ENCODE measurements at regions not wholly inside any gene's neighbourhood (a gene's known extent, or its start where the extent isn't known, plus 50 kb on each side); places are given as distances from the start of the nearest gene placed in this dataset.
A peak's percentile ranks its signal among the peaks of the same experiment; 100 is the strongest.

DNA sequence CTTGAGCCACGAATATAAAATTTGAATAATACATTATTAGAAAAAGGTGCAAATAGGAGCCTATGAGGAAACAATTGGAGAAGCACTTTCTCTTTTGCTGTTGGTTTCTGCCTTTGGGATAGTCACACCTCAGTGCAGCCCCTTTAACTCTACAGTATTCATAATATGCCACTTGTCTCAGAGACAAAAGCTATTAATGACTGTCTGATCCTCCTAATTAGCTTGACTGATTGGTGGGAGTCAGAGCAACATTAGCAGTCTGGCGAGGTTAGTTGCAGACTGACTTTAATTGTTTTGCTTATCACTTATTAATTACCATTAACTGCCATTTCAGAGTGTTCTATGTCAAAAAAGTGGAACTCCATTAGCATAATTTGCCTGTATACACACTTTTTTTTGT, 225.0 kb upstream of the ARHGEF26 start:
- DNase-seq (ENCODE audit: low read depth) = no peak
- no peak overlapping the region for H3K9ac ChIP-seq (ENCODE audit: low read length)
- no peaks in the 10 kb centered on the region for H3K27me3 ChIP-seq (replicated peaks; ENCODE audit: control insufficient read depth, insufficient read depth, low read length)
- no peaks in the 10 kb centered on the region for H3K9me3 ChIP-seq (ENCODE audit: control insufficient read depth, low read length)
- H3K36me3 ChIP-seq (ENCODE audit: control insufficient read depth, insufficient read depth, low read length, severe bottlenecking) = no peaks in the 10 kb centered on the region
- no peak overlapping the region for H3K4me3 ChIP-seq (ENCODE audit: low read length)
- H3K4me1 ChIP-seq (ENCODE audit: control insufficient read depth, insufficient read depth, low read length) = no peaks in the 10 kb centered on the region

DNA sequence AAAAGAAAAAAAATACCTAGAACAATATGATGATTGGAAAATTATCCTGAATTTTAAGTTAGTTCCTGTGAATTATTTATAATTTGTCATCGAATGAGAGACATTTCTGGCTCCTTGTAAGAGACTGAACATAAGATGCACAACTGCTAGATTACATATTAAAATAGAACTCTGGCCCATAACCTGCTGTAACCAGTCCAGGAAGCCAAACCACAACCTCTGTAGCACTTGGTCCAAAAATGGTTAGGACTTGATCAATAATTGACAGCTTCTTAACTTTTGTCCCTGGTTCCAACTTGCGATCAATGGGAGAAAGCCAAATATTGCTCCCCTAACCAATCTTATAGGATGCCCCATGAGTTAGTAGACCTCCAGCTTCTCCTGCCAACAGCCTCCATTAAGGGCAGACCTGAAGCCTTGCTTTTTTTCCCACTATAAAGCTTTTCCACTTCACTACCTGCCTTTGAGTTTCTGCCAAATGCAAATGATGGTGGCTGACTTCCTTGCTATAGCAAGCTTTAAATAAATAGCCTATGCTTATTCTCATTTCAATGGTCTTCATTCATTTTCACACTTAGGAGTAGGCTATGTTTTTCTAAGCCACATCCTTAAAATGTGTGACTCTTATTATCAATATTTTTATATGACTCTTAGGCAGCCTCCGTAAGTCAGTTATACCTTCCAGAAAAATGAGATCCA, 224.0 kb upstream of the ARHGEF26 start:
- Histone ChIP-seq H3K27me3 (replicated peaks; ENCODE audit: control insufficient read depth, insufficient read depth, low read length) (no peaks in the 10 kb centered on the region), H3K9ac (ENCODE audit: low read length) (no peak overlapping the region), H3K4me3 (ENCODE audit: low read length) (no peak overlapping the region), H3K9me3 (ENCODE audit: control insufficient read depth, low read length) (no peaks in the 10 kb centered on the region), H3K4me1 (ENCODE audit: control insufficient read depth, insufficient read depth, low read length) (no peaks in the 10 kb centered on the region), H3K36me3 (ENCODE audit: control insufficient read depth, insufficient read depth, low read length, severe bottlenecking) (no peaks in the 10 kb centered on the region)
- DNase-seq (ENCODE audit: low read depth) = no peak

DNA sequence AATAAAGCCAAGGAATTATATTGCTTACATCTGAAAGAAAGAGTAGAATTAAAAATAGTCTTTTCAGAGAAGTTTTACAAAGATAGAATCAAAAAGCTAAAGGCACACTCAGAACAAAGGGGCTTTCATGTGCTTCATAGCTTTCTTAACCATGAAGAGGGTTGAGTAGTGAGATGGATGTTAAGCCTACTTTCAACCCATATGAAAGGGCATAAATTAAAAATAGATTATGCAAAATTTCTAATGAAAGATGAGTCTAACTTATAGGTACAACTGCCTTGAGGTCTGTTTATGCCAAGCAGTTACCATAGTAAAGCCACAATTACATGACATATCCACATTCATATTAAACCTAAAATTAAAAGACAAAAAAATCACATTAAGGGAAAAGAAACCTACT, 223.3 kb upstream of the ARHGEF26 start:
- Histone ChIP-seq H3K9ac (ENCODE audit: low read length) (no peak overlapping the region), H3K27me3 (replicated peaks; ENCODE audit: control insufficient read depth, insufficient read depth, low read length) (no peaks in the 10 kb centered on the region), H3K4me1 (ENCODE audit: control insufficient read depth, insufficient read depth, low read length) (no peaks in the 10 kb centered on the region), H3K36me3 (ENCODE audit: control insufficient read depth, insufficient read depth, low read length, severe bottlenecking) (no peaks in the 10 kb centered on the region), H3K9me3 (ENCODE audit: control insufficient read depth, low read length) (no peaks in the 10 kb centered on the region), H3K4me3 (ENCODE audit: low read length) (no peak overlapping the region)
- DNase-seq (ENCODE audit: low read depth) = no peak

- no peaks in the 10 kb centered on the region for H3K4me1 ChIP-seq (ENCODE audit: control insufficient read depth, insufficient read depth, low read length)
- H3K9me3 ChIP-seq (ENCODE audit: control insufficient read depth, low read length) = no peaks in the 10 kb centered on the region
- no peaks in the 10 kb centered on the region for H3K27me3 ChIP-seq (replicated peaks; ENCODE audit: control insufficient read depth, insufficient read depth, low read length)
- H3K36me3 ChIP-seq (ENCODE audit: control insufficient read depth, insufficient read depth, low read length, severe bottlenecking) = no peaks in the 10 kb centered on the region
- DNase-seq (ENCODE audit: low read depth) = no peak
- H3K9ac ChIP-seq (ENCODE audit: low read length) = no peak overlapping the region
- no peak overlapping the region for H3K4me3 ChIP-seq (ENCODE audit: low read length)
Measured at GRCh38 chr3:153901152-153901551, 220.0 kb upstream of the ARHGEF26 start.

GRCh38 chr3:153901991-153902390, 219.2 kb upstream of the ARHGEF26 start:
- Histone ChIP-seq H3K27me3 (replicated peaks; ENCODE audit: control insufficient read depth, insufficient read depth, low read length) (no peaks in the 10 kb centered on the region), H3K36me3 (ENCODE audit: control insufficient read depth, insufficient read depth, low read length, severe bottlenecking) (no peaks in the 10 kb centered on the region), H3K9me3 (ENCODE audit: control insufficient read depth, low read length) (no peaks in the 10 kb centered on the region), H3K9ac (ENCODE audit: low read length) (no peak overlapping the region), H3K4me3 (ENCODE audit: low read length) (no peak overlapping the region), H3K4me1 (ENCODE audit: control insufficient read depth, insufficient read depth, low read length) (no peaks in the 10 kb centered on the region)
- DNase-seq (ENCODE audit: low read depth) = no peak

DNA sequence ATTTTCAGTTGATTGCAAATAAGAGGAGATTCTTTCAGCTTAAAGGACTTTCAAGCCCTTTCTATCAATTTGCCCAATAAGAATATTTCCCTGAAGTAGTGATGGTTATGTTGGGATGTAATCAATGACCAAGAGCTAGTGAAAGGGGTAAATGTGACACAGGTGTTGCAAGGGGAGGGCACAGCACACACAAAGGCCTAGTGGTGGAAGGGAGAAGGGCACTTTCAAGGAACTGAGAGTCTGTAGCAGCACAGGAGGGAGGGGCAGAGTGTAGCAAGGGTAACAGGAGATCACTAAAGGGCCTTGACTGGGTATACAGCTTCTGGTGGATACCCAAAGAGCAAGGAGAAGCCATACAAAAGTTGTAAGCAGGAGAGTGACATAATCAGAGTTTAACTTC, 217.8 kb upstream of the ARHGEF26 start:
- DNase-seq (ENCODE audit: low read depth) = no peak
- Histone ChIP-seq H3K27me3 (replicated peaks; ENCODE audit: control insufficient read depth, insufficient read depth, low read length) (no peaks in the 10 kb centered on the region), H3K4me1 (ENCODE audit: control insufficient read depth, insufficient read depth, low read length) (no peaks in the 10 kb centered on the region), H3K36me3 (ENCODE audit: control insufficient read depth, insufficient read depth, low read length, severe bottlenecking) (no peaks in the 10 kb centered on the region), H3K9me3 (ENCODE audit: control insufficient read depth, low read length) (no peaks in the 10 kb centered on the region), H3K9ac (ENCODE audit: low read length) (no peak overlapping the region), H3K4me3 (ENCODE audit: low read length) (no peak overlapping the region)

DNA sequence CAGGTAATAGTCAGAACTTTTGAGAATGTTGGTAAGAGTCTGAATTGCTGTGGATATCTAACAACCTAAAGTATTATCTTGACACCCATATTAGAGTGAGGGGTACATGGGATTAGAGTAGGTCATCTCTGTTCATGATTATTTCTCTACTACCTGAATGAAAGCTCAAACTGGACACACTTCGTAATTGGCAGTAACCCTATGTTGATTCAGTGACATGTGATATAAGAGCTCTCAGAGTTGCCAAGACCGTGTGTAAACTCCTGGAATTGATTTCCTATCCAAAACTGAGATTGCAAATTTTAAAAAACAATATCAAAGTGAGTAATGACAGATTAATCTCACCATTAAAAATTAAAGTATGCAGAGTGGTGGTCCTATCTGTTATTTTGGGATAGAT, 214.8 kb upstream of the ARHGEF26 start:
- Histone ChIP-seq H3K4me1 (ENCODE audit: control insufficient read depth, insufficient read depth, low read length) (no peaks in the 10 kb centered on the region), H3K27me3 (replicated peaks; ENCODE audit: control insufficient read depth, insufficient read depth, low read length) (no peaks in the 10 kb centered on the region), H3K4me3 (ENCODE audit: low read length) (no peak overlapping the region), H3K9ac (ENCODE audit: low read length) (no peak overlapping the region), H3K9me3 (ENCODE audit: control insufficient read depth, low read length) (no peaks in the 10 kb centered on the region), H3K36me3 (ENCODE audit: control insufficient read depth, insufficient read depth, low read length, severe bottlenecking) (no peaks in the 10 kb centered on the region)
- DNase-seq (ENCODE audit: low read depth) = no peak

DNA sequence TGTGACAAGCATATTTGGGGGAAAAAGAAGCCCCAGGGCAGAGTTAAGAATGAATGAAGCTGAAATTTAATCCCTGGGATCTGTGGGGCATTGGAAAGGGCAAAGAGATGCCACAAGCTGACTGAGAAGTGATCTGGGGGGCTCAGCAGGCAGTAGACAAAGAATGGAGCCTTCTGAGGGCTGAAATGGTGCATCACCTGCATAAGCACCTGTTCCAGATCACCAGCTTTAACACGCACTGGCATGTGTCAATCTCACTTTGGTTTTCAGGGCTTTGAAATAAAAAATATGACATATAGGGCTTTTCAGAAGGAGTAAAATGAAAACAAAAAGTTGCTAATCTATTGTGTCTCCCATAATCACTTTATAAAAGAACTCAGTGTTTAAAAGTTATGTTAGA, 210.8 kb upstream of the ARHGEF26 start:
- Histone ChIP-seq H3K9me3 (ENCODE audit: control insufficient read depth, low read length) (no peaks in the 10 kb centered on the region), H3K27me3 (replicated peaks; ENCODE audit: control insufficient read depth, insufficient read depth, low read length) (no peaks in the 10 kb centered on the region), H3K4me3 (ENCODE audit: low read length) (no peak overlapping the region), H3K4me1 (ENCODE audit: control insufficient read depth, insufficient read depth, low read length) (no peaks in the 10 kb centered on the region), H3K36me3 (ENCODE audit: control insufficient read depth, insufficient read depth, low read length, severe bottlenecking) (no peaks in the 10 kb centered on the region), H3K9ac (ENCODE audit: low read length) (no peak overlapping the region)
- no peak for DNase-seq (ENCODE audit: low read depth)

GRCh38 chr3:153911116-153911515, 210.1 kb upstream of the ARHGEF26 start:
- H3K4me1 ChIP-seq (ENCODE audit: control insufficient read depth, insufficient read depth, low read length) = no peaks in the 10 kb centered on the region
- H3K9ac ChIP-seq (ENCODE audit: low read length) = no peak overlapping the region
- H3K36me3 ChIP-seq (ENCODE audit: control insufficient read depth, insufficient read depth, low read length, severe bottlenecking) = no peaks in the 10 kb centered on the region
- no peaks in the 10 kb centered on the region for H3K27me3 ChIP-seq (replicated peaks; ENCODE audit: control insufficient read depth, insufficient read depth, low read length)
- peak; percentile 31 for DNase-seq (ENCODE audit: low read depth)
- H3K9me3 ChIP-seq (ENCODE audit: control insufficient read depth, low read length) = no peaks in the 10 kb centered on the region
- no peak overlapping the region for H3K4me3 ChIP-seq (ENCODE audit: low read length)

GRCh38 chr3:153919773-153920172, 201.4 kb upstream of the ARHGEF26 start:
- Histone ChIP-seq H3K27me3 (replicated peaks; ENCODE audit: control insufficient read depth, insufficient read depth, low read length) (no peaks in the 10 kb centered on the region), H3K9me3 (ENCODE audit: control insufficient read depth, low read length) (no peaks in the 10 kb centered on the region), H3K9ac (ENCODE audit: low read length) (no peak overlapping the region), H3K36me3 (ENCODE audit: control insufficient read depth, insufficient read depth, low read length, severe bottlenecking) (no peaks in the 10 kb centered on the region), H3K4me1 (ENCODE audit: control insufficient read depth, insufficient read depth, low read length) (no peaks in the 10 kb centered on the region), H3K4me3 (ENCODE audit: low read length) (no peak overlapping the region)
- no peak for DNase-seq (ENCODE audit: low read depth)

GRCh38 chr3:153921826-153922225, 199.4 kb upstream of the ARHGEF26 start:
- Histone ChIP-seq H3K4me3 (ENCODE audit: low read length) (no peak overlapping the region), H3K36me3 (ENCODE audit: control insufficient read depth, insufficient read depth, low read length, severe bottlenecking) (no peaks in the 10 kb centered on the region), H3K9me3 (ENCODE audit: control insufficient read depth, low read length) (no peaks in the 10 kb centered on the region), H3K27me3 (replicated peaks; ENCODE audit: control insufficient read depth, insufficient read depth, low read length) (no peaks in the 10 kb centered on the region), H3K9ac (ENCODE audit: low read length) (no peak overlapping the region), H3K4me1 (ENCODE audit: control insufficient read depth, insufficient read depth, low read length) (peaks cover 14% of the 10 kb centered on the region)
- DNase-seq (ENCODE audit: low read depth) = no peak

GRCh38 chr3:153925841-153926514, 195.2 kb upstream of the ARHGEF26 start:
- Histone ChIP-seq H3K4me1 (ENCODE audit: control insufficient read depth, insufficient read depth, low read length) (peaks cover 17% of the 10 kb centered on the region), H3K4me3 (ENCODE audit: low read length) (peak overlapping the region; percentile 20), H3K9me3 (ENCODE audit: control insufficient read depth, low read length) (no peaks in the 10 kb centered on the region), H3K9ac (ENCODE audit: low read length) (peak overlapping the region; percentile 10), H3K36me3 (ENCODE audit: control insufficient read depth, insufficient read depth, low read length, severe bottlenecking) (no peaks in the 10 kb centered on the region), H3K27me3 (replicated peaks; ENCODE audit: control insufficient read depth, insufficient read depth, low read length) (no peaks in the 10 kb centered on the region)
- DNase-seq (ENCODE audit: low read depth) = no peak

Data from adipocyte (in vitro differentiated cells).